ENCODE measurements at regions not wholly inside any gene's neighbourhood (a gene's known extent, or its start where the extent isn't known, plus 50 kb on each side); places are given as distances from the start of the nearest gene placed in this dataset.
"Not testable (repeated sequence)": the region's sequence is repeated elsewhere in the genome, so short reads cannot be mapped to it uniquely, and the experiment has no call there.

- Histone ChIP-seq H3K4me3 (no peak overlapping the region), H3K9me3 (no peaks in the 10 kb centered on the region), H3K4me1 (no peaks in the 10 kb centered on the region), H3K27ac (no peak overlapping the region), H3K36me3 (no peaks in the 10 kb centered on the region), H3K27me3 (no peaks in the 10 kb centered on the region)
- ATAC-seq (no peak), DNase-seq (no peak)
- intact Hi-C loops (cut with DNase I): no loop called here
- TF ChIP-seq CTCF (IDR thresholded peaks at IDR 0.05): no peak
Observed at GRCh38 chr14:104477666-104478380, 101.7 kb upstream of the C14orf180 start.

- H3K36me3 ChIP-seq: no peaks in the 10 kb centered on the region
Observed at GRCh38 chr14:104478656-104479055, 100.9 kb upstream of the C14orf180 start.

GRCh38 chr14:104479901-104480300 is 99.7 kb upstream of the C14orf180 start:
- H3K36me3 ChIP-seq: no peaks in the 10 kb centered on the region
- no peaks in the 10 kb centered on the region for H3K27me3 ChIP-seq
- TF ChIP-seq CTCF (IDR thresholded peaks at IDR 0.05): no peak
- intact Hi-C loops (cut with DNase I): no loop called here
- H3K4me1 ChIP-seq: no peaks in the 10 kb centered on the region
- no peaks in the 10 kb centered on the region for H3K9me3 ChIP-seq
- ATAC-seq (no peak), DNase-seq (no peak)
- H3K4me3 ChIP-seq: no peak overlapping the region
- no peak overlapping the region for H3K27ac ChIP-seq

More at GRCh38 chr14:104478656-104479055, 100.9 kb upstream of the C14orf180 start:
- no peaks in the 10 kb centered on the region for H3K27me3 ChIP-seq
- TF ChIP-seq CTCF (IDR thresholded peaks at IDR 0.05): no peak
- no peaks in the 10 kb centered on the region for H3K9me3 ChIP-seq
- H3K4me1 ChIP-seq: no peaks in the 10 kb centered on the region
- DNase-seq: no peak
- no peak overlapping the region for H3K27ac ChIP-seq
- intact Hi-C loops (cut with DNase I): no loop called here
- ATAC-seq: no peak
- H3K4me3 ChIP-seq: no peak overlapping the region

- DNase-seq: no peak
- H3K27ac ChIP-seq: no peak overlapping the region
Observed at GRCh38 chr14:104481323-104481722, 98.2 kb upstream of the C14orf180 start.

GRCh38 chr14:104482017-104482416 is 97.5 kb upstream of the C14orf180 start:
- ATAC-seq; H3K4me1 ChIP-seq; H3K4me3 ChIP-seq; H3K27ac ChIP-seq; H3K27me3 ChIP-seq; H3K9me3 ChIP-seq; H3K36me3 ChIP-seq; intact Hi-C loops (cut with DNase I); DNase-seq: not testable (repeated sequence)

More at GRCh38 chr14:104481323-104481722, 98.2 kb upstream of the C14orf180 start:
- ATAC-seq: no peak
- no peaks in the 10 kb centered on the region for H3K4me1 ChIP-seq
- H3K27me3 ChIP-seq: no peaks in the 10 kb centered on the region
- intact Hi-C loops (cut with DNase I): no loop called here
- no peaks in the 10 kb centered on the region for H3K9me3 ChIP-seq
- TF ChIP-seq CTCF (IDR thresholded peaks at IDR 0.05): no peak
- no peak overlapping the region for H3K4me3 ChIP-seq
- no peaks in the 10 kb centered on the region for H3K36me3 ChIP-seq

- H3K27ac ChIP-seq: no peak overlapping the region
- H3K4me1 ChIP-seq: no peaks in the 10 kb centered on the region
- no peak for ATAC-seq
- no peaks in the 10 kb centered on the region for H3K36me3 ChIP-seq
- DNase-seq: no peak
- no peak for TF ChIP-seq CTCF (IDR thresholded peaks at IDR 0.05)
- peaks cover 7% of the 10 kb centered on the region for H3K27me3 ChIP-seq
- H3K9me3 ChIP-seq: no peaks in the 10 kb centered on the region
- H3K4me3 ChIP-seq: no peak overlapping the region
- intact Hi-C loops (cut with DNase I): no loop called here
Observed at GRCh38 chr14:104486222-104486923, 93.2 kb upstream of the C14orf180 start.
